ENCODE measurements at regions not wholly inside any gene's neighbourhood (a gene's known extent, or its start where the extent isn't known, plus 50 kb on each side); places are given as distances from the start of the nearest gene placed in this dataset.

DNA sequence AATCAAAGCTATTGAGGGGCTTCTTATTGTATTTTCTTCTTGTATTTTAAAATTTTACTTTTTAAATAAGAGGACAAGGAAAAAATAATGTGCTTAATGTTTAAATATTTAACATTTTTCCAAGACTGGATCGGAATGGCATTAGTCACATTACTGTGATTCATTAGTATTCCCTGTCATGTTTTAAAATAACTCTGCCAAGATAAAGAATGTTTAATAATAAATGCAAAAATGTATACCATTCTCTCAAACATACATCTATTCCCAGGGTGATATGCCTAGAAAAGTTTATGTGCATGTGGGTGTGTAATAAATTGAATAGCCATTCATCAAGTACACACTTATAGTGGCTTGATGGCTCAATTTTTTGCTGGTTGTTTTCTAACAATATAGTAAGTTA lies 936.1 kb downstream of the PLOD2 start:
- TF ChIP-seq, protein P1, sequence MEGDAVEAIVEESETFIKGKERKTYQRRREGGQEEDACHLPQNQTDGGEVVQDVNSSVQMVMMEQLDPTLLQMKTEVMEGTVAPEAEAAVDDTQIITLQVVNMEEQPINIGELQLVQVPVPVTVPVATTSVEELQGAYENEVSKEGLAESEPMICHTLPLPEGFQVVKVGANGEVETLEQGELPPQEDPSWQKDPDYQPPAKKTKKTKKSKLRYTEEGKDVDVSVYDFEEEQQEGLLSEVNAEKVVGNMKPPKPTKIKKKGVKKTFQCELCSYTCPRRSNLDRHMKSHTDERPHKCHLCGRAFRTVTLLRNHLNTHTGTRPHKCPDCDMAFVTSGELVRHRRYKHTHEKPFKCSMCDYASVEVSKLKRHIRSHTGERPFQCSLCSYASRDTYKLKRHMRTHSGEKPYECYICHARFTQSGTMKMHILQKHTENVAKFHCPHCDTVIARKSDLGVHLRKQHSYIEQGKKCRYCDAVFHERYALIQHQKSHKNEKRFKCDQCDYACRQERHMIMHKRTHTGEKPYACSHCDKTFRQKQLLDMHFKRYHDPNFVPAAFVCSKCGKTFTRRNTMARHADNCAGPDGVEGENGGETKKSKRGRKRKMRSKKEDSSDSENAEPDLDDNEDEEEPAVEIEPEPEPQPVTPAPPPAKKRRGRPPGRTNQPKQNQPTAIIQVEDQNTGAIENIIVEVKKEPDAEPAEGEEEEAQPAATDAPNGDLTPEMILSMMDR (conservative IDR thresholded peaks at IDR 0.05 in 1 of 2, IDR thresholded peaks at IDR 0.05 in 1 of 2; ENCODE audit: extremely low read depth in 1 of 2, insufficient read depth in 1 of 2, low read depth in 1 of 2, low read length in 2 of 2): no peak
- TF ChIP-seq EZH2 (IDR thresholded peaks at IDR 0.05; ENCODE audit: borderline replicate concordance, low read length): no peak
